HG03342 (cell line): ENCODE measurements at regions not wholly inside any gene's neighbourhood (a gene's known extent, or its start where the extent isn't known, plus 50 kb on each side); places are given as distances from the start of the nearest gene placed in this dataset.
"Not testable (repeated sequence)": the region's sequence is repeated elsewhere in the genome, so short reads cannot be mapped to it uniquely, and the experiment has no call there.

Experiments
- ATAC-seq: cut with Tn5 transposase; IDR thresholded peaks from one replicate; pipeline ENCODE4 v1.9.1; 2021; ENCODE audit warnings: mild to moderate bottlenecking, moderate library complexity; ENCODE audit not compliant: unreplicated experiment

DNA sequence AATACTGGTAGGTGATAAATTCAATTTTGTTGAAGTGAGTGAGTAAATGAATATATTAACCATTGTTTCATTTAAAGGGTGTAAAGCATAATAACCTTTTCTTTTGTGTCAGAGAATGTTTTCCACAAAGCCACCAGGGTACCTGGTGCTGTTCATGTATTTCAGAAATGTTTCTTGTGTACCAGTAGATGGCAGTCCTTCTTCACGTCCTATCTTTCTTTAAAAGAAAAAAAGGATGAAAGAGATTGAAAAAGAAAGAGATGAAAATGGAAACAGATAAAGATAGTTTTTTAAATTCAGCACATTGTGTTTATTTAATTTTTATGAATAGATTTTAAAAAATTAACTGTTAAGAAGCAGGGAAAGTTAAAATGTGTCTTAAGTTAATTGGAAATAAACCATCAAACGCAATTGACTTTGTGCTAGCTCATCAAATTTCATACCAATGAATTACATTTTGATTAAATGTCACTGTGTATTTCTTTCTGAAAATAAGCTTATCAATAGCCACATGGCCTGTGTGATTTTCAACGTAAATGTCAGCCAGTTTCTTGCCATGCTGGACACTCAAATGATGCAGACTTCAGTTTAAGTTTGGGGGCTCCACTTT lies 65.5 kb upstream of the CHORDC1 start:
- ATAC-seq = no peak

GRCh38 chr11:90286640-90287039 lies 63.8 kb upstream of the CHORDC1 start:
- no peak for ATAC-seq

GRCh38 chr11:90284171-90284570 lies 61.3 kb upstream of the CHORDC1 start:
- no peak for ATAC-seq

DNA sequence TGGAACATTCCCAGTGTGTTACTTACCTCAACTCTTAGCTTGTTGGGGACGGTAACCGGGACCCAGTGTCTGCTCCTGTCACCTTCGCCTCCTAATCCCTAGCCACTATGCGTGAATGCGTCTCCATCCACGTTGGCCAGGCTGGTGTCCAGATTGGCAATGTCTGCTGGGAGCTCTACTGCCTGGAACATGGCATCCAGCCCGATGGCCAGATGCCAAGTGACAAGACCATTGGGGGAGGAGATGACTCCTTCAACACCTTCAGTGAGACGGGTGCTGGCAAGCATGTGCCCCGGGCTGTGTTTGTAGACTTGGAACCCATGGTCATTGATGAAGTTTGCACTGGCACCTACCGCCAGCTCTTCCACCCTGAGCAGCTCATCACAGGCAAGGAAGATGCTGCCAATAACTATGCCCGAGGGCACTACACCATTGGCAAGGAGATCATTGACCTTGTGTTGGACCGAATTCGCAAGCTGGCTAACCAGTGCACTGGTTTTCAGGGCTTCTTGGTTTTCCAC lies 59.8 kb upstream of the CHORDC1 start:
- ATAC-seq = not testable (repeated sequence)

DNA sequence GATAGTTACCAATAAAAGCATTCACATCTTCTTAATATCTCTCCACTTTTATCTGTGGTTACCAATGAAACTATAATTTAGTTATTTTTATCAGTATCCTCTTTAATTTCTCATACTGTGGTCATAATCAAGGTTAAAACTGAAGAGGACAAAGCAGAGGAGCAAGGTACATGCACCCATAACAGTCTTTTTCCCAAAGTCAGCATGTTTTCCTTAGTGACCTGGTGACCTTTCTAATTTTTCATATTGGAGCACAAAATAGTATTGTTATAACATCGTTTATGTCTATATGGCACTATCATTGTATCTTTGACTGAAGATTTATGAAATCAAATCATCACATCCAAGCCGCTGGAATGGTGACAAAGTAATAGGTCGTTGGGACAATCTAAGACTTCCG lies 51.5 kb upstream of the CHORDC1 start:
- no peak for ATAC-seq
